ENCODE measurements at regions not wholly inside any gene's neighbourhood (a gene's known extent, or its start where the extent isn't known, plus 50 kb on each side); places are given as distances from the start of the nearest gene placed in this dataset.
A peak's percentile ranks its signal among the peaks of the same experiment; 100 is the strongest.

DNA sequence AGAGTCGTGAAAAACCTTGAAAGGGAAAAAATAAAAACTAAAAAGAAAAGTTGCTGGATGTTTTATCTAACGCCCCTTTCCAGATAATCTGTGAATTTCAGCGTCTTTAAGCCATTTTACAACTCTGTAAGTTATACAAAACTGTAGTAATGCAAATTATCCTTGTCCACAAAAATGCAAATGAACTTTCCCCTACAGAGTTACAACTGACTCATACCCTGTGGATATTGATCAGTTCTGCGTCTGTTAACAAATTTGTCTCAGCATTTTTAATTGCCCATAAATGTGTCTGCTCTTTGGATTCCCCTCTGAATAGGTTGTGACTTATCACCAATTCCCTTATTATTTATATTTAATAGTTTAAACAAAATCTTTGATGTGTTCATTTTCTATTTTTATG lies 105.9 kb upstream of the PRLR start:
- Histone ChIP-seq H3K4me1 (ENCODE audit: control insufficient read depth in 2 of 2, insufficient read depth in 1 of 2, low read depth in 1 of 2, low read length in 2 of 2) (peaks cover 0 to 28% of the 10 kb centered on the region in 2 donors), H3K4ac (ENCODE audit: low read length) (no peak overlapping the region), H3K23ac (ENCODE audit: low read depth, low read length, poor library complexity) (no peak overlapping the region), H2BK15ac (ENCODE audit: low read length) (no peak overlapping the region), H3K9me3 (replicated peaks in 1 of 2; ENCODE audit: control insufficient read depth in 2 of 2, insufficient read depth in 1 of 2, low read depth in 1 of 2, low read length in 2 of 2) (peaks cover 0 to 11% of the 10 kb centered on the region in 2 donors), H4K91ac (ENCODE audit: low read depth, low read length, poor library complexity) (no peak overlapping the region), H3K79me1 (ENCODE audit: low read depth, low read length) (no peaks in the 10 kb centered on the region), H3K4me2 (ENCODE audit: insufficient read depth, low read length, poor library complexity, severe bottlenecking) (no peak overlapping the region), H2BK120ac (ENCODE audit: low read depth, low read length) (no peak overlapping the region), H2BK5ac (ENCODE audit: low read length) (no peak overlapping the region), H3K18ac (ENCODE audit: low read length) (no peak overlapping the region), H3K27me3 (ENCODE audit: control insufficient read depth in 3 of 3, insufficient read depth in 3 of 3, low read depth in 1 of 3, low read length in 3 of 3) (no peaks in the 10 kb centered on the region), H2AK5ac (ENCODE audit: low read depth, low read length) (no peak overlapping the region), H3K14ac (ENCODE audit: low read length) (no peak overlapping the region), H3K4me3 (ENCODE audit: low read length in 2 of 2) (no peak overlapping the region), H3K36me3 (replicated peaks in 1 of 2; ENCODE audit: control insufficient read depth in 2 of 2, insufficient read depth in 2 of 2, low read length in 2 of 2) (no peaks in the 10 kb centered on the region), H4K8ac (ENCODE audit: low read depth, low read length) (no peak overlapping the region), H2AFZ (ENCODE audit: low read length) (no peak overlapping the region), H2BK12ac (ENCODE audit: low read length) (no peak overlapping the region), H3K9ac (ENCODE audit: low read depth, low read length, poor library complexity) (no peak overlapping the region), H3K27ac (replicated peaks; ENCODE audit: low read length) (no peak overlapping the region)
- DNase-seq (ENCODE audit: low spot score) = no peak
- WGBS, 2 donors (ENCODE audit: extremely low coverage in 2 of 2, insufficient read length in 2 of 2, insufficient replicate concordance in 1 of 2) = no CpG with 5 or more reads among the region's 4 CpGs

DNA sequence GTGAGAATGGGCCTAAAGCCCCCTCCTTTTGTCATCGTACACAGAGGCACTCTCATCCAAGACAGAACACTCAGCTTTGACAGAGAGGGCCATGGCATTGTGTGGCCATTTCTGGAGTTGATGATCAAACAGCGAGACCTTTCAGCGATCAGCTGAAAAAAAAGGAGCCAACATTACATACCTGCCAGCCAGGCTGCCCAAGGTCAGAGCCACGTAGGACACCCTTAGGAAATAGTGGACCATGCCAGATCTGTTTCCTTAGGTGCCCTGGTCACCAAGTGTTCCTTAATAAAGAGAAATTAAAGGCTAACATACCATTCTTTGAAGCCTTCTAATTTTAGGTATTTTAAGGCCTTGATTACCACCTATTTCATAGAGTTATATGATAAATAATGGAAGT lies 105.5 kb upstream of the PRLR start:
- peak overlapping the region in 1 of 2 donors; percentile 22 for H3K4me3 ChIP-seq (ENCODE audit: low read length in 2 of 2)
- no peak overlapping the region for H4K8ac ChIP-seq (ENCODE audit: low read depth, low read length)
- peaks cover 0 to 28% of the 10 kb centered on the region in 2 donors for H3K4me1 ChIP-seq (ENCODE audit: control insufficient read depth in 2 of 2, insufficient read depth in 1 of 2, low read depth in 1 of 2, low read length in 2 of 2)
- no peaks in the 10 kb centered on the region for H3K79me1 ChIP-seq (ENCODE audit: low read depth, low read length)
- no peak overlapping the region for H3K4ac ChIP-seq (ENCODE audit: low read length)
- no CpG with 5 or more reads among the region's 4 CpGs for WGBS, 2 donors (ENCODE audit: extremely low coverage in 2 of 2, insufficient read length in 2 of 2, insufficient replicate concordance in 1 of 2)
- no peak overlapping the region for H3K4me2 ChIP-seq (ENCODE audit: insufficient read depth, low read length, poor library complexity, severe bottlenecking)
- DNase-seq (ENCODE audit: low spot score) = no peak
- no peak overlapping the region for H3K14ac ChIP-seq (ENCODE audit: low read length)
- no peak overlapping the region for H4K91ac ChIP-seq (ENCODE audit: low read depth, low read length, poor library complexity)
- H3K27ac ChIP-seq (replicated peaks; ENCODE audit: low read length) = no peak overlapping the region
- no peaks in the 10 kb centered on the region for H3K36me3 ChIP-seq (replicated peaks in 1 of 2; ENCODE audit: control insufficient read depth in 2 of 2, insufficient read depth in 2 of 2, low read length in 2 of 2)
- peak overlapping the region; percentile 78 for H2AFZ ChIP-seq (ENCODE audit: low read length)
- peaks cover 0 to 11% of the 10 kb centered on the region in 2 donors for H3K9me3 ChIP-seq (replicated peaks in 1 of 2; ENCODE audit: control insufficient read depth in 2 of 2, insufficient read depth in 1 of 2, low read depth in 1 of 2, low read length in 2 of 2)
- H3K9ac ChIP-seq (ENCODE audit: low read depth, low read length, poor library complexity) = no peak overlapping the region
- no peak overlapping the region for H3K23ac ChIP-seq (ENCODE audit: low read depth, low read length, poor library complexity)
- no peak overlapping the region for H2AK5ac ChIP-seq (ENCODE audit: low read depth, low read length)
- H2BK5ac ChIP-seq (ENCODE audit: low read length) = no peak overlapping the region
- H3K18ac ChIP-seq (ENCODE audit: low read length) = no peak overlapping the region
- no peak overlapping the region for H2BK15ac ChIP-seq (ENCODE audit: low read length)
- no peaks in the 10 kb centered on the region for H3K27me3 ChIP-seq (ENCODE audit: control insufficient read depth in 3 of 3, insufficient read depth in 3 of 3, low read depth in 1 of 3, low read length in 3 of 3)
- H2BK12ac ChIP-seq (ENCODE audit: low read length) = no peak overlapping the region
- no peak overlapping the region for H2BK120ac ChIP-seq (ENCODE audit: low read depth, low read length)

DNA sequence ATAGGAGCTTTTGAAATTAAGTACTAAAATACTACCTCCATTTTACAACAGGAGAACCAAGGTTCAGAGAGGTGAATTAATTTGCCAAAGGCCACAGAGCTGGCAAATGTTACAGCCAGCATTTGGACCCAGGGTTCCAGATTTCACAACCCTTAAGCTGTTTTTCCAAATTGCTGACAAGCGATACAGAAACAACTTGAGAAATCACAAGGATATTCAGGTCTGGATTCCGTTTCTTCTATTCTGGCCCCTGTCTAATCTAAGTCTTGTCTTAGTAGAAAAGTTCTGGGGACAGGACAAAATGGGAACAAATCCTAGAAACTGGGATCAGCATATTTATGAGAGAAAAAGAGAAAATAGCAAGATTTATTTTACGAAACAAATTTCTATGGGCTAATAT lies 103.1 kb upstream of the PRLR start:
- Histone ChIP-seq H3K27ac (replicated peaks; ENCODE audit: low read length) (no peak overlapping the region), H3K4ac (ENCODE audit: low read length) (no peak overlapping the region), H3K27me3 (ENCODE audit: control insufficient read depth in 3 of 3, insufficient read depth in 3 of 3, low read depth in 1 of 3, low read length in 3 of 3) (no peaks in the 10 kb centered on the region), H3K23ac (ENCODE audit: low read depth, low read length, poor library complexity) (no peak overlapping the region), H3K79me1 (ENCODE audit: low read depth, low read length) (no peaks in the 10 kb centered on the region), H3K9me3 (replicated peaks in 1 of 2; ENCODE audit: control insufficient read depth in 2 of 2, insufficient read depth in 1 of 2, low read depth in 1 of 2, low read length in 2 of 2) (no peaks in the 10 kb centered on the region), H2BK120ac (ENCODE audit: low read depth, low read length) (no peak overlapping the region), H3K4me1 (ENCODE audit: control insufficient read depth in 2 of 2, insufficient read depth in 1 of 2, low read depth in 1 of 2, low read length in 2 of 2) (peaks cover 0 to 24% of the 10 kb centered on the region in 2 donors), H3K14ac (ENCODE audit: low read length) (no peak overlapping the region), H3K18ac (ENCODE audit: low read length) (no peak overlapping the region), H2BK5ac (ENCODE audit: low read length) (no peak overlapping the region), H2AK5ac (ENCODE audit: low read depth, low read length) (no peak overlapping the region), H3K9ac (ENCODE audit: low read depth, low read length, poor library complexity) (no peak overlapping the region), H3K4me3 (ENCODE audit: low read length in 2 of 2) (no peak overlapping the region), H2BK12ac (ENCODE audit: low read length) (no peak overlapping the region), H2BK15ac (ENCODE audit: low read length) (no peak overlapping the region), H4K91ac (ENCODE audit: low read depth, low read length, poor library complexity) (no peak overlapping the region), H2AFZ (ENCODE audit: low read length) (no peak overlapping the region), H3K4me2 (ENCODE audit: insufficient read depth, low read length, poor library complexity, severe bottlenecking) (no peak overlapping the region), H3K36me3 (replicated peaks in 1 of 2; ENCODE audit: control insufficient read depth in 2 of 2, insufficient read depth in 2 of 2, low read length in 2 of 2) (no peaks in the 10 kb centered on the region), H4K8ac (ENCODE audit: low read depth, low read length) (no peak overlapping the region)
- no CpG with 5 or more reads among the region's 3 CpGs for WGBS, 2 donors (ENCODE audit: extremely low coverage in 2 of 2, insufficient read length in 2 of 2, insufficient replicate concordance in 1 of 2)
- DNase-seq (ENCODE audit: low spot score) = no peak

DNA sequence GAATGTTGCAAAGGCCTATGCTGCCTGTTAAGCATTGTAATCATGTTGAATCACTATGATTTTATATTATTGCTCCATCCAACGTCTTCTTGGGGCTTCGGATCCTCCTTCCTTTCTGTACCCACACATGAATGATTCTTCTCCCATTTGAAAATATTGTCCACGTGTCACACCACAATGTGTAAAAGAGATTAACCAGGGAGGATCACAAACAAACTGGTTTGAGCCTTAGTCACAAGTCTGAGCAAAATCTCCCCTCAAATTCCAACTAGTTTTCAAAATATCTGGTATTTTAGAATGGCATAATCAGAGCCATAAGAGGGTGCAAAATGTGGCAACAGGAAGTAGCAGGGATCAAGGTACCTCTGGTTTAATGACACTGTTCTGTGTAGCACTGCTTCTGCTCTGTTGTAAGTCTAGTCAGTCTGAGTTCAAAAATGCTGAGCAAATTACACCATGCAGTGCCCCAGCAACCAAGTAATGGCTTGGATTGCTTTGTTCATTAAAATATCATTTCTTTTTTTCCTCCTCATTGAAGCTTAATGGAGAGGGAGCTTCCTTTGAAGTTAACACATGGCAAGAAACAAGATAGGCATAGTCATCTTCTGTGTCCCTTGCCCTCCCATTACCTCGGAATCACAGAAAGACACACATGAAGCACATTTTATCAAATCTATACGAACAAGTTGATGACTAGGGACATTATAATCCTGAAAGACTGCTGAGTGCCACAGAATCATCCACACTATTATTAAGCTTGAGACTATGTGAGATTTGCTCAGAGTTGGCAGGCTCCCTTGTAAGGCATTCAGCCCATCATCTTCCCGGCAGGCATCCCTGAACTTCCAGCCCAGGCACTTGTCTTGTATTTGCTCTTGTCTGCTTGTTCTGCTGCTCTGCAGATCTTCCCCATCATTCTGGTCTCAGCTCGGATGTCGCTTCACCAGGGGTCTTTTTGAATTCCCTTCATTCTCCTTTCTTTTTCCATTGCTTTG lies 102.0 kb upstream of the PRLR start:
- no peak for DNase-seq (ENCODE audit: low spot score)
- H3K4me2 ChIP-seq (ENCODE audit: insufficient read depth, low read length, poor library complexity, severe bottlenecking) = no peak overlapping the region
- no peak overlapping the region for H2BK15ac ChIP-seq (ENCODE audit: low read length)
- H3K27ac ChIP-seq (replicated peaks; ENCODE audit: low read length) = no peak overlapping the region
- no peaks in the 10 kb centered on the region for H3K27me3 ChIP-seq (ENCODE audit: control insufficient read depth in 3 of 3, insufficient read depth in 3 of 3, low read depth in 1 of 3, low read length in 3 of 3)
- H3K4ac ChIP-seq (ENCODE audit: low read length) = no peak overlapping the region
- no peak overlapping the region for H3K18ac ChIP-seq (ENCODE audit: low read length)
- peak overlapping the region; percentile 30 for H2AFZ ChIP-seq (ENCODE audit: low read length)
- H3K36me3 ChIP-seq (replicated peaks in 1 of 2; ENCODE audit: control insufficient read depth in 2 of 2, insufficient read depth in 2 of 2, low read length in 2 of 2) = no peaks in the 10 kb centered on the region
- H3K14ac ChIP-seq (ENCODE audit: low read length) = no peak overlapping the region
- H2AK5ac ChIP-seq (ENCODE audit: low read depth, low read length) = no peak overlapping the region
- peaks cover 0 to 19% of the 10 kb centered on the region in 2 donors for H3K4me1 ChIP-seq (ENCODE audit: control insufficient read depth in 2 of 2, insufficient read depth in 1 of 2, low read depth in 1 of 2, low read length in 2 of 2)
- no peaks in the 10 kb centered on the region for H3K9me3 ChIP-seq (replicated peaks in 1 of 2; ENCODE audit: control insufficient read depth in 2 of 2, insufficient read depth in 1 of 2, low read depth in 1 of 2, low read length in 2 of 2)
- H2BK5ac ChIP-seq (ENCODE audit: low read length) = no peak overlapping the region
- no CpG with 5 or more reads among the region's 8 CpGs for WGBS, 2 donors (ENCODE audit: extremely low coverage in 2 of 2, insufficient read length in 2 of 2, insufficient replicate concordance in 1 of 2)
- H4K8ac ChIP-seq (ENCODE audit: low read depth, low read length) = no peak overlapping the region
- no peak overlapping the region for H3K4me3 ChIP-seq (ENCODE audit: low read length in 2 of 2)
- no peak overlapping the region for H3K23ac ChIP-seq (ENCODE audit: low read depth, low read length, poor library complexity)
- no peak overlapping the region for H2BK12ac ChIP-seq (ENCODE audit: low read length)
- no peaks in the 10 kb centered on the region for H3K79me1 ChIP-seq (ENCODE audit: low read depth, low read length)
- H3K9ac ChIP-seq (ENCODE audit: low read depth, low read length, poor library complexity) = no peak overlapping the region
- no peak overlapping the region for H4K91ac ChIP-seq (ENCODE audit: low read depth, low read length, poor library complexity)
- no peak overlapping the region for H2BK120ac ChIP-seq (ENCODE audit: low read depth, low read length)

Data from neuronal stem cell (in vitro differentiated cells).